Cardiac muscle cell (in vitro differentiated cells and primary cell): ENCODE measurements at regions not wholly inside any gene's neighbourhood (a gene's known extent, or its start where the extent isn't known, plus 50 kb on each side); places are given as distances from the start of the nearest gene placed in this dataset.
"Not testable (repeated sequence)": the region's sequence is repeated elsewhere in the genome, so short reads cannot be mapped to it uniquely, and the experiment has no call there.

ENCODE experiments used
- DNase-seq, 2 donors: peaks; one replicate each; pipeline versions ENCODE4 v3.0.0 to v3.0.0-alpha.2; 2010 to 2017; ENCODE audit warnings: low read depth in 1 of 2, low spot score in 1 of 2
- H3K27ac ChIP-seq: fragments of 200-600 bp; sonication (generic); 2 replicates; pipeline ENCODE4 v1.5.1; 2016
- H3K27me3 ChIP-seq: fragments of 200-600 bp; sonication (generic); 2 replicates; pipeline ENCODE4 v1.6.0; 2016; ENCODE audit warnings: control low read depth
- H3K36me3 ChIP-seq: fragments of 200-600 bp; sonication (generic); 2 replicates; pipeline ENCODE4 v1.5.1; 2016; ENCODE audit warnings: control low read depth
- H3K4me1 ChIP-seq: fragments of 200-600 bp; sonication (generic); 2 replicates; pipeline ENCODE4 v1.8.1; 2017; ENCODE audit warnings: low read depth, mild to moderate bottlenecking, mixed run types
- H3K4me3 ChIP-seq: fragments of 200-600 bp; sonication (generic); 2 replicates; pipeline ENCODE4 v1.5.1; 2016; ENCODE audit warnings: mild to moderate bottlenecking
- H3K9me3 ChIP-seq: fragments of 200-600 bp; sonication (generic); 2 replicates; pipeline ENCODE4 v1.5.1; 2017; ENCODE audit warnings: low read depth, mild to moderate bottlenecking, control low read depth

DNA sequence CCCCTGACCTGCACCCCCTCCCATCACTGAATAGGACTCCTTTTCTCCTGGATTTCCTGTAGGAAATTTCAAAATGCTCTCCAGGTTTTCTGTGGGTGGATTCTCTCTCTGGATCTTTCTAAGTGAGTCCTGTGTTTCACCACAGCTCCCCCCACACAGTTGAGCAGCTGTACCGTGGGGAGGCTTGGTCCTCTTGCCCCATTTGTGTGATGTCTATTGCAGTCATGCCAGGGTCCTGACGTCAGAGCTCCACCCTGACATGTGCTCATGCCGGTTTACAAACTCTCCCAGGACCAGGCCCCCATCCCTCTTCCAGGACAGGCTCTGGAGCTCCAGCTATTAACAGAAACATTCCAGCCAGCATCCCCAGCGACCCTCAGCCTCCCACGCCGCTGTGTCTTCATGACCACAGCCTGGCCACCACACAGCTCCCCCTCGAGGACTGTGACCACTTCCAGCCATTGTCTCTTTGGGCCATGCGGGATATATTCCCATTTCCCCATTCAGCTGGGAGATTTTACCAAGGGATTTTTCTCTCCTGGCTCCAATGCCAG is 185.3 kb downstream of the LMLN start:
- not testable (repeated sequence) for H3K36me3 ChIP-seq
- DNase-seq = peak in 1 of 2 donors; percentile 82

DNA sequence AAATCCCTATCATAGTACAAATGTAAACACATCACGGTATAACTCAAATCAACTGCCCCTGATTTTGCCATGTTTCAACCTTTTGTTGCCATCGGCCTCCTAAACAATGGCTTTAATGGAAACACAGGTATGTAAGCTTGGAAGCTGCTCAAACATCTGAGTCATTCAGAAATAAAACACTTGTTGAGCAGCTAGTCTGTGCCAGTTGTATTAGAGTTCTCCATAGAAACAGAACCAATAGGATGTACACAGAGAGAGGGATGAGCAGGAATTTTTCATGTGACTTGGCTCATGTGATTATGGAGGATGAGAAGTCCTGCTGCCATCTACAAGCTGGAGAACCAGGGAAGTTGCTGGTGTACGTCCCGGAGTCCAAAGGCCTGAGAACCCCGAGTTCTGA is 186.1 kb downstream of the LMLN start:
- DNase-seq = peak in 1 of 2 donors; percentile 7

More for the DNA sequence above, 185.3 kb downstream of the LMLN start:
- H3K27ac ChIP-seq, H3K9me3 ChIP-seq, H3K27me3 ChIP-seq, H3K4me1 ChIP-seq, H3K4me3 ChIP-seq: not testable (repeated sequence)

DNA sequence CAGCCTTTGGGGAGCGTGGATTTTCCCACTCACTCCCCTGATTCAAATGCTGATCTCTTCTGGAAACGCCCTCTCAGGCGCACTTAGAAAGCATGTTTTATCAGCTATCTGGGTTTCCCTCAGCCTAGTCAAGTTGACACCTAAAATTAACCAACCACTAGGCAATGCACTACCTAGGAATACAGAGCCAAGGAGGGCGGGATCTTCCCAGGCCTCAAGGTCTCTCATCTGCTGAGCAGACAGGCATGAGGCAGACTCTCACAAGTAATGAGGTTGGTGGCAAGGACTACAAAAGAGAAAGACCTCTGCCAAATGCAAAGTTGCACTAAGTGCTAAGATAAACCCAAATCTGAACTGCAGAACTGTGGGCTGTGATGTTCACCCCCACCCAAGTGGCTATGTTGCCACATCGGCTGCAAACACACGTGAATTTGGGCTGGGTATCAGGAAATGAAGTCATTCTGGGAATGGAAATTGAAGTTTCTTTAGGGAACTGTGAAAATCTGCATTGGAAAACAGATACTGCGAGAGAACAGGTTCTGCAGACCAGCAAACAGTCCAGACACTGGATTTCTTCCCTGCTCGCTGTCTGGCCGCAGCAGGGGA is 186.6 kb downstream of the LMLN start:
- H3K27me3 ChIP-seq, DNase-seq, H3K9me3 ChIP-seq, H3K4me3 ChIP-seq, H3K36me3 ChIP-seq, H3K27ac ChIP-seq, H3K4me1 ChIP-seq: not testable (repeated sequence)

More for the DNA sequence above, 186.1 kb downstream of the LMLN start:
- not testable (repeated sequence) for H3K27ac ChIP-seq, H3K4me3 ChIP-seq, H3K27me3 ChIP-seq, H3K4me1 ChIP-seq, H3K36me3 ChIP-seq, H3K9me3 ChIP-seq

DNA sequence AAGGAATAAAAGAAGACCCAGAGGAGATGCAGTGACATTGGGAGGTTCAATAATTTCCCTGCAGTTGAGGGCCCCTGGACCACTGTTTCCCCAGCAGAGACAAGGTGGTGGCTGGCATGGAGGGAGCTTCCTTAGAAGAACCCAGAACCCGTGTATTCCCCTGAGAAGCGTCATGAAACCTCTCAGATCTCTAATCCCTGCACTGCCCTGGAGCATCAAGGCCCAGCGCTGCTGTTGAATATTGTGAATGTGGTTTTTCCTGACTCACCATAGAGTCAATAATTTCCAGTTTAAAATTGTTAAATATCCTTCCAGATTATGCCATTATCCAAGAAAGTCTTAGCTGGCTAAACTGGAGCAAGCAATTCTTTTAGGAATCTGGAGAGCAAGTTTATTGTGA is 187.2 kb downstream of the LMLN start:
- not testable (repeated sequence) for H3K4me3 ChIP-seq, H3K27me3 ChIP-seq, H3K27ac ChIP-seq, H3K4me1 ChIP-seq, H3K36me3 ChIP-seq, DNase-seq, H3K9me3 ChIP-seq

DNA sequence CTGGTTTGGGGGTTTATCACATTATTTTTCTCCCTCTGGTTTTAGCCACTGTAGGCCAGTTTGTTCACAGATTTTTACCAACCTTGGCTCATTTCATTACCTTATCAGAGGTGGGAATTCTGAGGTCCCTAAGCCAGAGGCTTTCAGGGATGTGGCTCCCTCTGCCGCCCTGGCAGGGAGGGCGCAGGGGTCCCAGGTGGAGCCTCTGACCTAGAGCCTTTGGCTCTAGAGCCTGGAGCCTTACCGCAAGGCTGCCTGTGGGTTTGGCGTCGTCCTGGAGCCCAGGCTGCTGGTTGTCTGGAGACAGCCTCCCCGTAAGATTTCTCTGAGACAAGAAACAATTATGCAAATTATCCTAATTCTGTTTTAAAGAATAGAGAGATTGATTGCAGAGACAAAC is 188.0 kb downstream of the LMLN start:
- H3K9me3 ChIP-seq, H3K36me3 ChIP-seq, H3K27me3 ChIP-seq, H3K4me3 ChIP-seq, H3K4me1 ChIP-seq, H3K27ac ChIP-seq: not testable (repeated sequence)
- DNase-seq = peak in 1 of 2 donors; percentile 25

DNA sequence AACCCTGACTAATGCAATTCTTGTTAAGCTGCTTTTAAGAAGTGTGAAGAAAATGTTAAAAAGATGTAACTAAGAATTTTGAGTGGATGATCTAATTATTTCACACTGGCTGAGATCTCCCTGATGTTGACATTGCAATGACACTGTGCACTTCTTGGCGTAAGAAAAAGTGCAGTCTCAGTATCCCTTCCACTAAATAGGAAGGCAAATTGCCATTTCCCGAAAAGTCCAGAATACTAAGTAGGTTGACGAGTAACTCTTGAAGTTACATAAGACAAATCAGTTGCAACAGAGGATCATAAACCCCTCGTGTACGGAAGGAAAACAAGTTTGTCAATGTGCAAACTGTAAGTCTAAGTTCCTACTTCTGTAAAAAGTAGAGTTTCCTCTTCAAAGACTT is 189.9 kb downstream of the LMLN start:
- H3K4me1 ChIP-seq, H3K4me3 ChIP-seq, H3K9me3 ChIP-seq, DNase-seq, H3K27me3 ChIP-seq, H3K36me3 ChIP-seq, H3K27ac ChIP-seq: not testable (repeated sequence)

DNA sequence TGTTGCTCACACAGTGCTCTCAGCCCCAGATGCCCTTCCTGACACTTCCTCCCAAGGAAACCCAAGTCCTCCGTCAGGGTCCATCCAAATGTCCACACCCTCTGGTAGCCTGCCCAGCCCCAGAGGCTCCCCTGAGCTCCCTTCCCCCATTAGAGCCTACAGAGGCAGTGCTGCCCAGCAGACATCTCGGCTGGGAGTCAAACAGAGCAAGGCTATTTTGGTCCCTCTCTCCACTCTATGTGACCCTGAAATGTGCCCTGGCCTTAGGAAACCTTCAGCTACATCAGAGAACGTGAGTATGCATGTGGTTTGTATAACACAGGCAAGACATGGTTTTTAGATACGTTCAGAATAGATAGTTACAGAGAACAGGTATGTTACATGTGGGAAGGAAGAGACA is 191.8 kb downstream of the LMLN start:
- H3K36me3 ChIP-seq, H3K27ac ChIP-seq, H3K27me3 ChIP-seq: not testable (repeated sequence)

DNA sequence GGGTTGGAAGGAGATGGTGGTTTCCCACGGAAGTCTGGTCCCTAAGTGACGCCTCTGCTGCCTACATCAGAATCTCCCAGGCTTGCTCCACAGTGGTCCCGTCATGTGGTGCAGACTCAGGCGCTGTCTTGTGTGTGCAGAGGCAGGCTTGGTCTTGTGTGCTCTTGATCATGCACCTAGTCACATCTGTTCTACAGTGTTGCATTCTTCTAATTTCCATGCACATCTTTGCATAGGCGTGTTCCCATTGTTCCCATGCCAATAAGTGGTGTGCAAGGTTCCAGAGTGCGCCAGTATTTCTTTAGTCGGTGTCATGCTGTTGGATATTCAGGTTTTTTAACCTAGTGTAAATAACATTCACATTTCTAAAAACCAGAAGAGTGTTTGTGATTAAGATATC is 195.8 kb downstream of the LMLN start:
- not testable (repeated sequence) for H3K27me3 ChIP-seq, DNase-seq, H3K4me1 ChIP-seq, H3K27ac ChIP-seq, H3K36me3 ChIP-seq, H3K4me3 ChIP-seq, H3K9me3 ChIP-seq

More for the DNA sequence above, 191.8 kb downstream of the LMLN start:
- DNase-seq, H3K4me3 ChIP-seq, H3K4me1 ChIP-seq, H3K9me3 ChIP-seq: not testable (repeated sequence)

DNA sequence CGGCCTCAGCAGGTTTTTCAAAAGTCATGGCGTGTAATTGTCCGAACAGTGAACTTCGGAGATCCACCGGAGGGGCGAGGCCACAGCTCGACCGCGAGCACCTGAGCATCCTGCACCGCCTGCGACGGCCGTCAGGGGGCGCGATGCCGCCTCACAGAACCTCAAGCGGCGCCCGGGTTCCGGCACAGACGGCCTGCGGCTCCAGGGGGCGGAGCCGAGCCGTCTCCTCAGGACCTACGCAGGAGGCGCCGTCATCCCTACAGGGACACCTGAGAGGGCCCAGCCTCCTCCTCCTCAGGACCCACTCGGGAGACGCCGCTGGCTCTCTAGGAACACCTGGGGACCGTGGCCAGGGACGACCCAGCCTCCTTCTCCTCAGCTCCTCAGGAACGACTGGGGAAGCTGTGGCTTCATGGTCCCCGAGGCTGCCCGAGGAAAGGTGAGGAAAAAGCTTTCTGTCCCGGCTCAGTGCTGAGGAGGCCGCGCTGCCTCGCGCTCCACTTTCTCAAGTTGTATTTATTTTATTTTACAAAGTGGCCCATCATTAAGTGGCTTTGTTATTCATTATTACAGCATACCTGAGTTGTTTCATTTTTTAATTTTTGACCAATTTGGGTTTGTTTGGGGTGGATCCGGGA is 197.3 kb downstream of the LMLN start:
- H3K4me3 ChIP-seq, H3K27ac ChIP-seq, H3K27me3 ChIP-seq, H3K9me3 ChIP-seq, H3K4me1 ChIP-seq, H3K36me3 ChIP-seq, DNase-seq: not testable (repeated sequence)

DNA sequence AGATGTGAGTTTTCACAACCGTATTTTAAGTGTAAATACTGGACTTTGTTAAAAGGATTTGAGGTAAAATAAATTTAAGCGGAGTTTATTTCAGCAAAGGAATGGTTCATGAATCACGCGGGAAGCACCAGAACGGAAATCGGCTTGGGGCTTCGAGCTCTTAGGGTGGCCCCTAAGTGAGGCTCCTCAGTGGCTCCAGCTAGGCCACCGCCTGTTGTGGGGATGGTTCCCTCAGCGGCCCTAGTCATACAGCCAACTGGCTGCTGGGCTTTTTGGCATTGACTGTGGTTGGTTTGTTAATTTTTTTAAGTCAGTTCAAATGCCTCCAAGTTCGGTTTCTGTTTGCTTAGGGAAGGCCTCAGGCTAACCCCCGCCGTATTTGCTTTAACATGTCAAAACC is 198.0 kb downstream of the LMLN start:
- H3K36me3 ChIP-seq, DNase-seq, H3K27me3 ChIP-seq, H3K9me3 ChIP-seq, H3K4me1 ChIP-seq, H3K27ac ChIP-seq: not testable (repeated sequence)
- H3K4me3 ChIP-seq = peak overlapping the region; percentile 13
